Uterus (tissue), 2 donors: ENCODE measurements at regions not wholly inside any gene's neighbourhood (a gene's known extent, or its start where the extent isn't known, plus 50 kb on each side); places are given as distances from the start of the nearest gene placed in this dataset.

Experiments
- POLR2A ChIP-seq, 2 donors: fragments of 450-650 bp; IDR thresholded peaks; one replicate each; pipeline ENCODE4 v1.6.1; 2016; ENCODE audit warnings: antibody characterized with exemption in 2 of 2, mild to moderate bottlenecking in 1 of 2, moderate library complexity in 1 of 2
- TF ChIP-seq, protein P1 (sequence below), 4 experiments: fragments of 200-600 bp in 2 of 4; fragments of 450-650 bp in 2 of 4; sonication (generic) in 2 of 4; IDR thresholded peaks; one replicate each; pipeline ENCODE4 v1.5.1; 2016 to 2019; ENCODE audit warnings: antibody characterized with exemption in 4 of 4, mild to moderate bottlenecking in 2 of 4, moderate library complexity in 1 of 4

DNA sequence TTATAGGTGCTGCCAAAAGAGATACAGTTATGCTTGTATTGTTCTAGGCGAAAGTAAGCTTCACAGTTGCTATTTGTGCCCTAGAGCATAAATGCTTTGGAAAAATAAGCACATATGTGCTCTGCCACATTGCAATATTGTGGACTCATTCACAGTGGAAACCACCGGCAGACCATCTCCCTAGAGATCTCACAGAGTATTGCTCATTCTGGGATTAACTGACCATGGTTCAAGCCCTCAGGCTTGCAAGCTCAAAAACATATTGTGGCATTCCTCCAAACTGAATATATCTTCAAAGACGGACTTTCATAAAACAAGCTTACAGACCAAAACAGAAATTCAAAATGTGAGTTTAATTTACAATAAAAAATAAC, 158.2 kb upstream of the CCDC150 start:
- TF ChIP-seq, protein P1, sequence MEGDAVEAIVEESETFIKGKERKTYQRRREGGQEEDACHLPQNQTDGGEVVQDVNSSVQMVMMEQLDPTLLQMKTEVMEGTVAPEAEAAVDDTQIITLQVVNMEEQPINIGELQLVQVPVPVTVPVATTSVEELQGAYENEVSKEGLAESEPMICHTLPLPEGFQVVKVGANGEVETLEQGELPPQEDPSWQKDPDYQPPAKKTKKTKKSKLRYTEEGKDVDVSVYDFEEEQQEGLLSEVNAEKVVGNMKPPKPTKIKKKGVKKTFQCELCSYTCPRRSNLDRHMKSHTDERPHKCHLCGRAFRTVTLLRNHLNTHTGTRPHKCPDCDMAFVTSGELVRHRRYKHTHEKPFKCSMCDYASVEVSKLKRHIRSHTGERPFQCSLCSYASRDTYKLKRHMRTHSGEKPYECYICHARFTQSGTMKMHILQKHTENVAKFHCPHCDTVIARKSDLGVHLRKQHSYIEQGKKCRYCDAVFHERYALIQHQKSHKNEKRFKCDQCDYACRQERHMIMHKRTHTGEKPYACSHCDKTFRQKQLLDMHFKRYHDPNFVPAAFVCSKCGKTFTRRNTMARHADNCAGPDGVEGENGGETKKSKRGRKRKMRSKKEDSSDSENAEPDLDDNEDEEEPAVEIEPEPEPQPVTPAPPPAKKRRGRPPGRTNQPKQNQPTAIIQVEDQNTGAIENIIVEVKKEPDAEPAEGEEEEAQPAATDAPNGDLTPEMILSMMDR (IDR thresholded peaks at IDR 0.05) = no peak
- no peak for TF ChIP-seq POLR2A (IDR thresholded peaks at IDR 0.05)
